Stimulated activated CD8-positive, alpha-beta memory T cell treated with anti-CD3 and anti-CD28 coated beads, Interleukin-2, amount 100 ng/mL, for 1 hour (primary cell): ENCODE measurements at regions not wholly inside any gene's neighbourhood (a gene's known extent, or its start where the extent isn't known, plus 50 kb on each side); places are given as distances from the start of the nearest gene placed in this dataset.

Experiments
- DNase-seq, 2 donors: peaks; one replicate each; pipeline ENCODE4 v3.0.0-alpha.2; 2020; ENCODE audit warnings: low read depth in 2 of 2

- no peak for DNase-seq
Measured at GRCh38 chr7:25911738-25912607, 240.0 kb upstream of the NFE2L3 start.

DNA sequence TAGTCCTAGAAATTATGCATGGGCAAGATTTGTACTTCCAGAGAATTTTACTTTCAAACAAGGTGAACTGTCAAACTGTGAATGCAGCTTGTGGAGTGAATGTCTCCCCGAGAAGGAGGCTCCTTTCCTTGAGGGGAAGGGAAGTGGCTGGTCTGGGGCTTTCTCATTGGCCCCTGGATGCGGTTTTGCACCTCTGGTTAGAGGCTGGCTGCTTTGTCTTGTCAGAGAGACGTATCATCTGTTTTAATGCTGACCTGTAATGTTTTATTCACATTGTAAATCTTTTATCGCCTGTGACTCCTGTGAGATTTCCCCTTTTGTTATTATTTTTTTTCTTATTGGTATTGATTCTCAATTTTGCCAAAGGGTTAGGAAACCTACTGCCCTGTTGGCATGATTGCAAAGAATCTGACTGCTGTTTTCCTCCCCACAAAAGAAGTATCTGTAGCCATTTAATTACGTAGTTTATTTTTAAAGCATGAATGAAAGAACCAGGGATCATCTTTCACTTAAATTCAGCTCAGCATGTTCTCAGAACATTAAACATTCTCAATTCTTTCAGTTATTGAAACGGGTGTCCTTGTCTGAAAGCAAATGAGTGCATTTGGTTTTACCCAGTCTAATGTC, 238.3 kb upstream of the NFE2L3 start:
- DNase-seq = no peak

GRCh38 chr7:25918731-25919130, 233.3 kb upstream of the NFE2L3 start:
- no peak for DNase-seq

- no peak for DNase-seq
Measured at GRCh38 chr7:25922296-25922695, 229.7 kb upstream of the NFE2L3 start.

DNA sequence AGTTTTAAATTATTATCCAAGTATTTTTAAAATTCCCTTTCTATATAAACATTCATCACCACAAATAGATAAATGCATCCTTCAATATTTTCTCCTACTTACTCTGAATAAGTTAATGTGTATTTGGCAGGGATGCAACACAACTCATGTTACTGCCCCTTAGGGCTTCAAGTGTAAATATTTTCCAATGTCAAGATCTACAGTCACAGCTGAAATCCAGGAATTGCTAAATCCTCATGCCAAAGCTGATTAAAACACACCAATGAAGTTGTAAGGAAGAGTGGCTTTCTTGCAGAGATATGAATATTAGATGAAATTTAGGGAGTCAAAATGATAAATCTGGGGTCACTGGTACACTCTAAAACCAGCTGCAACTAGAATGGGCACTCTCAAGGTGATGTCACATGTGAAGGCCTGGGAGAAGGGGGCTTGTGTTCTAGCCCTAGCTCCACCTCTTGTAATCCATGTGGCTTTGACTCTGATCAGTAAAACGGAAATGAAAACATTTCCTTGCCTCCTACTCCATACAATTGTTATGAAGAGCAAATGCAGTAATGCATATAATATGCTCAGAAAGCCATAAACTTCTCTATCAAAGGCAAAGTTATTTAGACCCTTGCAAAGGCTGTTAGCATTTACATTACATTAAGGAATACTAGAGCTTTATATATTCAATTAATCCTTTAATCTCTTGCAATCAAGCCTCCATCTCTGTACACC, 228.1 kb upstream of the NFE2L3 start:
- no peak for DNase-seq

GRCh38 chr7:25926009-25926408, 226.0 kb upstream of the NFE2L3 start:
- no peak for DNase-seq

- DNase-seq = no peak
Measured at GRCh38 chr7:25926451-25926850, 225.5 kb upstream of the NFE2L3 start.

DNA sequence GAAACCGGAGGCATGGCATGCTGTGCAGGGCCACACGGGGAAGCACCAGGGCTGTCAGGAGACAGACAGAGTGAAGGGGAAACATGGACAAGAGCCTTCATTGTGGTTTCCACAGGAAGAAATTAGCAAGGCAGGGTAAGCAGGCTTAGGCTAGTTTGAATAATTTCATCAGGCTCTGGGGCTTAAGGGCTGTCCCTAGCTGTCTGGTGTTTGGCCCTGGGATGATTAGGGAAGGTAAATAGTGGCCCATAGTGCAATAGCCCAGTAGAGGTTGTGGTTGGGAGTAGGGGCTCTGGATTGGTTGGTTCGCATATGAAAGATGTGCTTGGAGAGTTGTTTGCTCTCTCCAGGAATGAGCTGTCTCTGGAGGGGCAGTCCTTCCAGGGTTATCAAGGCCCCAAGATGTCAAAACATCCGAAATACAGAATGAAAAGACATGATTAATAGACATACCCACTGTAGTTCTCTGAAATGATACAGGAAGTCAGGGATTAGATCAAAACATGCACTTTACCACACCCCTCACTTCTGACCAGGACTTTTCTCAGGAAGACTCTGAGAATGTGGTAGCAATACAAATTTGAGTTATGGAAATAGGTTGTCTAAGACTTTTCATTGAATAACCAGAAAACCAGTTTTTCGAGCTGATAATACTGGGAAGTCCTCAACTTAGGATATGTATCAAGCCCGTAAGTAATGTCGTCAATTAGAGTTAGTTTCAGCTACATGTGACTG, 224.9 kb upstream of the NFE2L3 start:
- DNase-seq = no peak

- DNase-seq = no peak
Measured at GRCh38 chr7:25927626-25927978, 224.4 kb upstream of the NFE2L3 start.

- no peak for DNase-seq
Measured at GRCh38 chr7:25928549-25929330, 223.3 kb upstream of the NFE2L3 start.

DNA sequence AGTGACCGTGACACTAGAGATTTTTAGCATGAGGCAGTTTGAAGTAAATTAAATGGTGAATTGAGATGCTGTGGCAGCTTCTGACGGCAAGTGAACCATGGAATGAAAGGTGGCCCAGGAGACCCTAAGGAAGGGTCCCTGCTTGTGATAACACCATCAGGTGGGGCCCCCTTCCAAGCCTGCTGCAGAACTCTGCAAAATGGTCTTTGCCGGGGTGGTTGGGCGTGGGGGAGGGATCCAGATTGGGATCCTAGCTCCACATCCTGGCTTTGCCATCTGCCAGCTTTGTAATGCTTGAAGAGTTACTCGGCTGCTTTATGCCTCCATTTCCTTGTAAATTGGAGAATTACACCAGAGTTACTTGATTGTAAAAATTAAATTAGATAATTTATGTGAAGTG, 222.6 kb upstream of the NFE2L3 start:
- no peak for DNase-seq

- no peak for DNase-seq
Measured at GRCh38 chr7:25930492-25931048, 221.4 kb upstream of the NFE2L3 start.

DNA sequence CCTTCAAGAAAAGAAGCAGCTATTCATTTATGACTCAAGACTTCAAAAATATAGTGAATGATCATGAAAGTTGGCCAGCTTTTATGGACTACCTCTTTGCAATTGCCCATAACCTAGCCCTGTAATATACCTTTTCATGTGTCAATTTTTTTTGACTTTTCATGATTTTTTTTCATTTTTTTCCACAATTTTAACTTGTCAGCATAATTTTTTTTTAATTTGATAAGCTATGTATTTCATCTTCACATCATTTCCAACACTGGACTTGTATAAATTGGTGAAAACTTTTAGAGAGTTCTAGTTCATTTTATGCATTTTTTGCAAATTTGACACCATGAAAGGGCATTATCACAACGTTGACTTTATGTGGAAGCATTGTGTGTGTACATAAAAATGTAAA, 220.8 kb upstream of the NFE2L3 start:
- DNase-seq = no peak

DNA sequence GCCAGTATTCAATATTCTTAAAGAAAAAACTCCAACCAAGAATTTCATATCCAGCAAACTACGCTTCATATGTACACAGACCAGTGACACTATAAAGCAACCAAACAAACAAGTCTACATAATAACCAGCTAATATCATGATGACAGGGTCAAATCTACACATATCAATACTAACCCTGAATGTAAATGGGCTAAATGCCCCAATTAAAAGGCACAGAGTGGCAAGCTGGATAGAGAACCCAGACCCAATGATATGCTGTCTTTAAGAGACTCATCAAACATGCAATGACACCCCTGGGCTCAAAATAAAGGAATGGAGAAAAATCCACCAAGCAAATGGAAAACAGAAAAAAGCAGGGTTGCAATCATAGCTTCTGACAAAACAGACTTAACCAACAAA, 218.1 kb upstream of the NFE2L3 start:
- no peak for DNase-seq

- DNase-seq = no peak
Measured at GRCh38 chr7:25940086-25940906, 211.7 kb upstream of the NFE2L3 start.

DNA sequence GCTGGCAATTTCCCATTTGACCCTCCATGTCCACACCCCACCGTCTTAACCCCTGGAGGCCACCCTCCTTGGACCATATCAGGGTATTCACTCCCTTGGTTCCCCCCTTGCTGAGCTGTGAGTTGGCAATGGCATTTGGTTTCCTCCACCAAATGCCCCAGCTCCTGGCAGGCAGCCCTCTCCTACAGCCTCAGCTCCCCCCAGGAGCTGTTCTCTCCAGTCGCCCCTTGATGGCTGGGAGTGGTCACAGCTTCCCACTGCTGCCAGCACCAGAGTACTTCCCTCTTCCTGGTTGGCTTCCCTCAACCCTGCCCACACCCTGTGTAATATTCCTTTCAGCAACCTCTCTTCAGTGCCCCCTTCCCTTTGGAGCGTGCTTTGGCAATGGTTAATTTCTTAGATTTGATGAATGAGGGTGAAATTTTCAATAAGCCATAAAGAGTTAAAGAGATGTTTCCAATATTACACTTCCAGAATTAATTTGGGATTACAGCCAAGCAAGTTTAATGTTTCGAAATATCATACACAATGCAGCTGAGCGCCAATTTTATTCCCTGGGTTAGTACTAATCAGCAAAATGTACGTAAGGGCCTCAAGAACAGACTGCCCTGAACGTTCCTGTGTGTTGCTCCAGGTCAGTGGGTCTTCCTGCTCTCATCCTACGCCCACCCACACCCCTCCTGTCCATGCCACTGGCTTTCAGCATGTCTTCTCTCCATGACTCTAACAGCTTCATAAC, 207.1 kb upstream of the NFE2L3 start:
- DNase-seq = no peak

DNA sequence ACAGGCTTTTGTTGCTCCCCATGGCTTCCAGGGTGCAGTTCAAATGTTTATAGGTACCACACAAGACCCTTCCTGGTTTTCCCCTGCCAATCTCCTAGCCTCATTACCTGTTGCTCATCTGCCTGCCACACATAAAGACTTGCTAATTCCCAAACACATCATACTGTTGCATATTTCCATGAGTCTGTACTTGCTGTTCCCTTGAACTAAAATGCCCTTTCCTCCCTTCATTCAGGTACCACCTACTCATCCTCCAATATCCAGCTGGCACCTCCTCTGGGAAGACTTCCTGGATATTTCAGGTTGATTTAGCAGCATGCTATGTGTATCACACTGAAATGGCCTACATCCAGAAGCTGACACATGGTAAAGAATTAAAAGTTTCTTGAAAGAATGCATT, 206.4 kb upstream of the NFE2L3 start:
- DNase-seq = no peak

GRCh38 chr7:25946181-25946580, 205.8 kb upstream of the NFE2L3 start:
- DNase-seq = no peak
